Neural crest cell (in vitro differentiated cells): ENCODE measurements at regions not wholly inside any gene's neighbourhood (a gene's known extent, or its start where the extent isn't known, plus 50 kb on each side); places are given as distances from the start of the nearest gene placed in this dataset.

Experiments used
- DNase-seq: peaks from one replicate; pipeline ENCODE4 v3.0.0; 2021; ENCODE audit warnings: low read depth, mixed read lengths, low spot score
- H3K27ac Mint-ChIP-seq: one replicate; pipeline ENCODE4 v1.8.0; 2021; ENCODE audit warnings: mild to moderate bottlenecking, mixed read lengths; ENCODE audit not compliant: unreplicated experiment
- H3K27me3 Mint-ChIP-seq: 2 replicates; pipeline ENCODE4 v1.8.0; 2021; ENCODE audit warnings: low read depth, mild to moderate bottlenecking, mixed read lengths
- H3K36me3 Mint-ChIP-seq: 2 replicates; pipeline ENCODE4 v1.8.0; 2021; ENCODE audit warnings: low read depth, mild to moderate bottlenecking, mixed read lengths
- H3K4me1 Mint-ChIP-seq: 2 replicates; pipeline ENCODE4 v1.8.0; 2021; ENCODE audit warnings: mixed read lengths
- H3K4me3 Mint-ChIP-seq: one replicate; pipeline ENCODE4 v1.8.0; 2021; ENCODE audit warnings: mild to moderate bottlenecking, mixed read lengths
- H3K9me3 Mint-ChIP-seq: 2 replicates; pipeline ENCODE4 v1.8.0; 2021; ENCODE audit warnings: mixed read lengths
- TF ChIP-seq, protein P1 (sequence below): fragments of 200-600 bp; sonication (generic); conservative IDR thresholded peaks from 2 replicates; pipeline ENCODE4 v1.5.0; 2021; ENCODE audit warnings: antibody characterized with exemption, mild to moderate bottlenecking

GRCh38 chr2:56934866-56935265 lies 751.1 kb downstream of the CCDC85A start:
- TF ChIP-seq, protein P1, sequence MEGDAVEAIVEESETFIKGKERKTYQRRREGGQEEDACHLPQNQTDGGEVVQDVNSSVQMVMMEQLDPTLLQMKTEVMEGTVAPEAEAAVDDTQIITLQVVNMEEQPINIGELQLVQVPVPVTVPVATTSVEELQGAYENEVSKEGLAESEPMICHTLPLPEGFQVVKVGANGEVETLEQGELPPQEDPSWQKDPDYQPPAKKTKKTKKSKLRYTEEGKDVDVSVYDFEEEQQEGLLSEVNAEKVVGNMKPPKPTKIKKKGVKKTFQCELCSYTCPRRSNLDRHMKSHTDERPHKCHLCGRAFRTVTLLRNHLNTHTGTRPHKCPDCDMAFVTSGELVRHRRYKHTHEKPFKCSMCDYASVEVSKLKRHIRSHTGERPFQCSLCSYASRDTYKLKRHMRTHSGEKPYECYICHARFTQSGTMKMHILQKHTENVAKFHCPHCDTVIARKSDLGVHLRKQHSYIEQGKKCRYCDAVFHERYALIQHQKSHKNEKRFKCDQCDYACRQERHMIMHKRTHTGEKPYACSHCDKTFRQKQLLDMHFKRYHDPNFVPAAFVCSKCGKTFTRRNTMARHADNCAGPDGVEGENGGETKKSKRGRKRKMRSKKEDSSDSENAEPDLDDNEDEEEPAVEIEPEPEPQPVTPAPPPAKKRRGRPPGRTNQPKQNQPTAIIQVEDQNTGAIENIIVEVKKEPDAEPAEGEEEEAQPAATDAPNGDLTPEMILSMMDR, result no peak
- DNase-seq, result no peak
- Mint-ChIP-seq H3K27me3 (no peaks in the 10 kb centered on the region), H3K36me3 (no peaks in the 10 kb centered on the region), H3K27ac (no peak overlapping the region), H3K9me3 (no peaks in the 10 kb centered on the region), H3K4me3 (no peak overlapping the region), H3K4me1 (no peaks in the 10 kb centered on the region)

GRCh38 chr2:56940054-56940453 lies 756.3 kb downstream of the CCDC85A start:
- no peaks in the 10 kb centered on the region for H3K9me3 Mint-ChIP-seq
- no peaks in the 10 kb centered on the region for H3K4me1 Mint-ChIP-seq
- H3K4me3 Mint-ChIP-seq, result no peak overlapping the region
- DNase-seq, result no peak
- H3K27ac Mint-ChIP-seq, result no peak overlapping the region
- no peaks in the 10 kb centered on the region for H3K36me3 Mint-ChIP-seq
- TF ChIP-seq, protein P1, result no peak
- H3K27me3 Mint-ChIP-seq, result peaks cover 6% of the 10 kb centered on the region

DNA sequence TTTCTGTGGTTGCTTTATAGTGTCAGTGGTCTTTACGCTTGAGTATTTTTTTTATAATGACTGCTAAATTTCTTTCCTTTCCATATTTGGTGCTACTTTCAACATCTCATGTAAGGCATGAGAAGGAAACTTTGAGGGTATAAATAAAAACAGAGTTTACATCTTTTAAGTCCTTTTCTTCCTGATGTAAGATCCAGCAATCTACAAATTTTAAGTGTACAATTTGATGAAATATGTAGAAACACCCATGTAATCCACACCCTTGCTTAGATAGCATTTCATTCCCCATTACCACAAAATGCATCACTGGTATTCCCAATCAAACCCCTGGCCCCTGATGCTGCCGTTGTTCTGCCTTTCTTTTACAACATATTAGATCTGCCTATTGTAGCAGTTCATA lies 769.1 kb downstream of the CCDC85A start:
- TF ChIP-seq, protein P1, result no peak
- no peak for DNase-seq
- Mint-ChIP-seq H3K4me1 (no peaks in the 10 kb centered on the region), H3K27me3 (no peaks in the 10 kb centered on the region), H3K9me3 (peaks cover 8% of the 10 kb centered on the region), H3K27ac (no peak overlapping the region), H3K36me3 (no peaks in the 10 kb centered on the region), H3K4me3 (no peak overlapping the region)

DNA sequence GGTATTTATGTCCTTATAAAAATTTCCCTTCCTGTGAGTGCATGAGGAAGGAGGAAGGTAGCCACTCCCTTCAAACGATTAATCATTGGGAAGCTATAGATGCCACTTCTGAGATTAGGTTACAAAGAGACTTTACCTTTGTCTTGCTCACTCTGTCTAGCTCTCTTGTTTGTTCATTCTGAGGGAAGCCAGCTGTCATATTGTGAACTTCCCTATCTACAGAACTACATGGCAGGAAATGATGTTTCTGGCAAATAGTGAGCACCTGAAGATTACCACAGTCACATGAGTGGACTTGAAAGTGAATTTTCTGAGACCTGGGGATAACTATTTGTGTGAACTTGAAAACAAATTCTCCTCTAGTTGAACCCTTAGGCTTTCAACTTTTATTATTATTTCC lies 776.8 kb downstream of the CCDC85A start:
- Mint-ChIP-seq H3K4me1 (no peaks in the 10 kb centered on the region), H3K36me3 (no peaks in the 10 kb centered on the region), H3K9me3 (peaks cover 6% of the 10 kb centered on the region), H3K27me3 (no peaks in the 10 kb centered on the region), H3K4me3 (no peak overlapping the region), H3K27ac (no peak overlapping the region)
- DNase-seq, result no peak
- TF ChIP-seq, protein P1, result no peak

DNA sequence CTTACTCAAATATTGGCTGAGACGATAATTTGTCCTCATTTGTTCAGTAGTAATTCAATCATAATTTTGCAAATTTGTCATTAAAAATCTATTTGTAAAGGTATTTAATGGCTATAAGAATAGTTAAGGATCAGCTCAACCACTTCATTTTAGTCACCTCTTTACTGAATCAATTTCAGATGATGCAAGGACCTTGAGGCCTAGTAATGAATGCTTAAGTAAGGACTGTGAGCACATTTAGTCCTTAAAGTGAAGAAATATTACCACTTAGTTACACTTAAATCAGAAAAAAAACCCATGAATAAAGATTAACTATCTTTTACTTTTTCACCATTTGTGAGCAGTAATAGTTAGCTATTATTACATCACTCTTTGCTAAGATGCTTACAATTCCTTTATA lies 778.9 kb downstream of the CCDC85A start:
- DNase-seq, result no peak
- Mint-ChIP-seq H3K36me3 (no peaks in the 10 kb centered on the region), H3K4me3 (no peak overlapping the region), H3K9me3 (peaks cover 6% of the 10 kb centered on the region), H3K27me3 (no peaks in the 10 kb centered on the region), H3K4me1 (no peaks in the 10 kb centered on the region), H3K27ac (no peak overlapping the region)
- TF ChIP-seq, protein P1, result no peak

DNA sequence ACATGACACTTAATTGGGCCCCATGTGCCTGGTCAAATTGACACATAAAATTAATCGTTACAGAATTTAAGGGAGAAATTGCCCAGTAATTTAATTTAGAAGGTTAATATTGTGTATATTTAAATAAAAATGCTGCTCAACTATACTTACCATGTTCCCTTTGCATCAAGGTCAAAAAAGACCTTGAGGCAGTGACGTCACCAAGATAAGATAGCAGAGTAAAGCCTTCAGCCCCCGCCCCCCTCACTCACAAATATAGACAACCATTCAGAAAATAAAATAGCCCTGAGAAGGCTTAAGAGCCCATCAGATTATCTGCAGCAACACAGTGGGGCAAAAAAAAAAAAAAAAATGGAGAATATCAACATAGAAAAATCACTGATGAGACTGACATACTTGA lies 785.7 kb downstream of the CCDC85A start:
- H3K27ac Mint-ChIP-seq, result no peak overlapping the region
- TF ChIP-seq, protein P1, result no peak
- no peaks in the 10 kb centered on the region for H3K4me1 Mint-ChIP-seq
- no peak for DNase-seq
- H3K4me3 Mint-ChIP-seq, result no peak overlapping the region
- no peaks in the 10 kb centered on the region for H3K36me3 Mint-ChIP-seq
- no peaks in the 10 kb centered on the region for H3K9me3 Mint-ChIP-seq
- H3K27me3 Mint-ChIP-seq, result no peaks in the 10 kb centered on the region
